CD4-positive, CD25-positive, alpha-beta regulatory T cell (primary cell): ENCODE measurements at regions not wholly inside any gene's neighbourhood (a gene's known extent, or its start where the extent isn't known, plus 50 kb on each side); places are given as distances from the start of the nearest gene placed in this dataset.
A peak's percentile ranks its signal among the peaks of the same experiment; 100 is the strongest.
"Not testable (repeated sequence)": the region's sequence is repeated elsewhere in the genome, so short reads cannot be mapped to it uniquely, and the experiment has no call there.

ENCODE experiments used
- ATAC-seq, 2 donors: fragments of 150-1000 bp; cut with Tn5 transposase; one replicate each; pipeline ENCODE4 v1.10.0; 2021; ENCODE audit warnings: low read depth in 2 of 2, moderate number of reproducible peaks in 2 of 2, moderate library complexity in 1 of 2
- DNase-seq, 3 donors: peaks; one replicate each; pipeline versions ENCODE4 v3.0.0 to v3.0.0-alpha.2; 2012 to 2022; ENCODE audit warnings: mixed read lengths in 1 of 3
- H3K27ac ChIP-seq: one replicate; pipeline ENCODE4 v1.7.0; 2013; ENCODE audit warnings: mild to moderate bottlenecking, low read length; ENCODE audit not compliant: insufficient read depth, poor library complexity, severe bottlenecking
- H3K27me3 ChIP-seq: one replicate; pipeline ENCODE4 v1.7.0; 2013; ENCODE audit warnings: low read length; ENCODE audit not compliant: control insufficient read depth, insufficient read depth
- H3K36me3 ChIP-seq: one replicate; pipeline ENCODE4 v1.7.0; 2013; ENCODE audit warnings: mild to moderate bottlenecking, low read length, moderate library complexity; ENCODE audit not compliant: control insufficient read depth, insufficient read depth
- H3K4me1 ChIP-seq: 2 replicates; pipeline ENCODE4 v1.7.0; 2013; ENCODE audit warnings: mild to moderate bottlenecking, low read length; ENCODE audit not compliant: insufficient read depth, control insufficient read depth, poor library complexity, severe bottlenecking
- H3K4me3 ChIP-seq: one replicate; pipeline ENCODE4 v1.7.0; 2013; ENCODE audit warnings: low read depth, mild to moderate bottlenecking, low read length, moderate library complexity
- H3K9me3 ChIP-seq, 2 experiments: 1 replicate in 1 of 2; 2 replicates in 1 of 2; pipeline ENCODE4 v1.7.0; 2013; ENCODE audit warnings: low read length in 2 of 2, mild to moderate bottlenecking in 1 of 2, moderate library complexity in 1 of 2; ENCODE audit not compliant: control insufficient read depth in 2 of 2
- H3K27ac Mint-ChIP-seq, 3 donors: one replicate each; pipeline ENCODE4 v1.8.0; 2020 to 2022; ENCODE audit warnings: mild to moderate bottlenecking in 3 of 3, mixed read lengths in 3 of 3, moderate library complexity in 2 of 3
- H3K27me3 Mint-ChIP-seq: one replicate; pipeline ENCODE4 v1.8.0; 2022; ENCODE audit warnings: mild to moderate bottlenecking, mixed read lengths
- H3K36me3 Mint-ChIP-seq: one replicate; pipeline ENCODE4 v1.8.0; 2020; ENCODE audit warnings: mixed read lengths
- H3K4me1 Mint-ChIP-seq, 4 donors: one replicate each; pipeline ENCODE4 v1.8.0; 2020 to 2022; ENCODE audit warnings: mixed read lengths in 4 of 4, mild to moderate bottlenecking in 1 of 4
- H3K4me3 Mint-ChIP-seq, 4 donors: one replicate each; pipeline ENCODE4 v1.8.0; 2020 to 2022; ENCODE audit warnings: mild to moderate bottlenecking in 4 of 4, mixed read lengths in 4 of 4, moderate library complexity in 3 of 4
- H3K9me3 Mint-ChIP-seq, 7 donors: one replicate each; pipeline ENCODE4 v1.8.0; 2020 to 2022; ENCODE audit warnings: mixed read lengths in 7 of 7, mild to moderate bottlenecking in 3 of 7, moderate library complexity in 2 of 7

DNA sequence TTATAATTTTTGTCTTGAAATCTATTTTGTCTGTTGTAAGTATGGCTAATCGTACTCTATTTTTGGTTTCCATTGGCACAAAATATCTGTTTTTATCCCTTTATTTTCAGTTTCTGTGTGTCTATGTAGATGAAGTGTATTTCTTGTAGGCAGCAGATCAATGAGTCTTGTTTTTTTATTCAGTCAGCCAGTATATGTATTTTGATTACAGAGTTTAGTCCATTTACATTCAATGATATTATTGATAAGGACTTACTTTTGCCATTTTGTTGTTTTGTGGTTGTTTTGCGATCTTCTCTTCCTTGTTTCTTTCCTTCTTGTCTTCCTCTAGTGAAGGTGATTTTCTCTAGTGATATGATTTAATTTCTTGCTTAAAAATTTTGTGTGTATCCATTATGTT is 336.3 kb upstream of the SPRY2 start:
- H3K27ac Mint-ChIP-seq = no peak overlapping the region
- H3K4me3 Mint-ChIP-seq = peak overlapping the region in 1 of 4 donors; percentile 85
- no peaks in the 10 kb centered on the region for H3K36me3 Mint-ChIP-seq
- peaks cover 5 to 26% (median 10%) of the 10 kb centered on the region in 7 donors for H3K9me3 Mint-ChIP-seq
- no peaks in the 10 kb centered on the region for H3K27me3 Mint-ChIP-seq
- Histone ChIP-seq H3K27me3 (no peaks in the 10 kb centered on the region), H3K36me3 (no peaks in the 10 kb centered on the region), H3K4me3 (no peak overlapping the region), H3K27ac (no peak overlapping the region), H3K9me3 (no peaks in the 10 kb centered on the region), H3K4me1 (no peaks in the 10 kb centered on the region)
- no peaks in the 10 kb centered on the region for H3K4me1 Mint-ChIP-seq
- no peak for ATAC-seq
- no peak for DNase-seq

DNA sequence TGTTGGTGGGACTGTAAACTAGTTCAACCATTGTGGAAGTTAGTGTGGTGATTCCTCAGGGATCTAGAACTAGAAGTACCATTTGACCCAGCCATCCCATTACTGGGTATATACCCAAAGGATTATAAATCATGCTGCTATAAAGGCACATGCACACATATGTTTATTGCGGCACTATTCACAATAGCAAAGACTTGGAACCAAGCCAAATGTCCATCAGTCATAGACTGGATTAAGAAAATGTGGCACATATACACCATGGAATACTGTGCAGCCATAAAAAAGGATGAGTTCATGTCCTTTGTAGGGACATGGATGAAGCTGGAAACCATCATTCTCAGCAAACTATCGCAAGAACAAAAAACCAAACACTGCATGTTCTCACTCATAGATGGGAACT is 334.5 kb upstream of the SPRY2 start:
- ATAC-seq, H3K4me3 ChIP-seq, H3K36me3 Mint-ChIP-seq, H3K4me1 ChIP-seq, H3K27ac Mint-ChIP-seq, H3K27me3 ChIP-seq, H3K9me3 ChIP-seq, H3K4me1 Mint-ChIP-seq, H3K27me3 Mint-ChIP-seq, H3K27ac ChIP-seq, H3K4me3 Mint-ChIP-seq, DNase-seq, H3K36me3 ChIP-seq: not testable (repeated sequence)
- H3K9me3 Mint-ChIP-seq = peaks cover 2 to 24% (median 12%) of the 10 kb centered on the region in 7 donors

DNA sequence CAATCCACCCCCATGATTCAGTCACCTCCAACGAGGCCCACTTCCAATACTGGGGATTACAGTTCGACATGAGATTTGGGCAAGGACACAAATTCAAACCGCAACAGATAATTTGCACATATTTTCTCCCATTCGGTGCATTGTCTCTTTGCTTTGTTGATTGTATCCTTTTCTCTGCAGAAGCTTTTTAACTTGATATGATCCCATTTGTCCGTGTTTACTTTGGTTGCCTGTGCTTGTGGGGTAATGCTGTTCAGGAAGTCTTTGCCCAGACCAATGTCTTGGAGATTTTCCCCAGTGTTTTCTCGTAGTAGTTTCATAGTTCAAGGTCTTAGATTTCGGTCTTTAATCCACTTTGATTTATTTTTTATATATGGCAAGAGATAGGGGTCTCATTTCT is 330.8 kb upstream of the SPRY2 start:
- no peak overlapping the region for H3K4me3 ChIP-seq
- no peaks in the 10 kb centered on the region for H3K27me3 ChIP-seq
- peaks cover 0 to 7% of the 10 kb centered on the region in 2 experiments for H3K9me3 ChIP-seq
- no peak for DNase-seq
- Mint-ChIP-seq H3K4me1 (no peaks in the 10 kb centered on the region), H3K4me3 (no peak overlapping the region), H3K27me3 (no peaks in the 10 kb centered on the region), H3K27ac (no peak overlapping the region), H3K9me3 (peaks cover under 1 to 16% (median 8%) of the 10 kb centered on the region in 7 donors), H3K36me3 (no peaks in the 10 kb centered on the region)
- no peak for ATAC-seq
- H3K36me3 ChIP-seq = no peaks in the 10 kb centered on the region
- H3K4me1 ChIP-seq = no peaks in the 10 kb centered on the region
- no peak overlapping the region for H3K27ac ChIP-seq

DNA sequence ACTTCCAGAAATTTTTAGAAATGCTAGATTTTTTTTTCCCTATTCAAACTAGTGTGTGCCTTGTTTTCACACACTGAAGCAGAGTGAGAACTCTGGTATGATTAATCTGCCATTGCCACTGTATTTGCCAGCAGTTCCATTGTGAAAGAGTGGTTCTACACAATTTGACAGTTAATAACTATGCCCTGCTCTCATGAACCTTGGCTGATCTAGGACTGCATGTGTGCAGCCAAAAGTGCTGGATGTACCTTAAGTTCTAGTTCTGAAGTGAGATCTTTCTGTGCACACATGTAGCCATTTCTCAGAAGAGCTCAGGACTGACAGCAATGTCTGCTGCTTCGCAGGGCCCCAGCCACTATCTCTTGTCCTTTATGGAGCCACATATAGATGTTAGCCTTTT is 328.2 kb upstream of the SPRY2 start:
- no peak for DNase-seq
- Mint-ChIP-seq H3K27ac (no peak overlapping the region), H3K4me3 (no peak overlapping the region), H3K4me1 (no peaks in the 10 kb centered on the region), H3K36me3 (no peaks in the 10 kb centered on the region), H3K9me3 (peaks cover 0 to 12% (median 8%) of the 10 kb centered on the region in 7 donors), H3K27me3 (no peaks in the 10 kb centered on the region)
- Histone ChIP-seq H3K27ac (no peak overlapping the region), H3K36me3 (no peaks in the 10 kb centered on the region), H3K27me3 (no peaks in the 10 kb centered on the region), H3K4me1 (no peaks in the 10 kb centered on the region), H3K9me3 (peaks cover 1 to 7% of the 10 kb centered on the region in 2 experiments), H3K4me3 (no peak overlapping the region)
- no peak for ATAC-seq

DNA sequence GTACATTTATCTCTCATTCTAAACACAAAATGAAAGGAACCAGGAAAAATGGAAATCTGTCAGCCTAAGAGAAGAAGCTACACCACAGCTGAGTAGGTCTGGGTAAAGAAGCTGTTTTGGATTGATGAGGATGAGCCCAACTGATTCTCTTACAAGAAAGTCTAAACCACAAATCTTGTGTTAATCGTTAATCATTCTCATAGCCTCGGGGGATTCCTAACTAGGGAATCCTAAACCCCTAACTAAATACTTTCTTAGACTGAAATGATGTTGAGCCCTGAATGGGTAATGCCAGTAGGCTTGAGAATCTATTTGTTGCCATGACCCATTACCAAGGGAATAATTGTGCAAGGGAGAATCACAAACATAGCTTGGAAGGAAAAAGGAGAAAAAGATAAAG is 327.5 kb upstream of the SPRY2 start:
- H3K36me3 ChIP-seq = no peaks in the 10 kb centered on the region
- H3K27ac Mint-ChIP-seq = no peak overlapping the region
- no peaks in the 10 kb centered on the region for H3K27me3 Mint-ChIP-seq
- no peak overlapping the region for H3K27ac ChIP-seq
- H3K9me3 ChIP-seq = peaks cover 1 to 7% of the 10 kb centered on the region in 2 experiments
- peaks cover 0 to 16% (median 8%) of the 10 kb centered on the region in 7 donors for H3K9me3 Mint-ChIP-seq
- no peak for ATAC-seq
- no peak for DNase-seq
- H3K36me3 Mint-ChIP-seq = no peaks in the 10 kb centered on the region
- H3K4me1 Mint-ChIP-seq = no peaks in the 10 kb centered on the region
- H3K27me3 ChIP-seq = no peaks in the 10 kb centered on the region
- H3K4me3 ChIP-seq = no peak overlapping the region
- no peaks in the 10 kb centered on the region for H3K4me1 ChIP-seq
- H3K4me3 Mint-ChIP-seq = no peak overlapping the region

DNA sequence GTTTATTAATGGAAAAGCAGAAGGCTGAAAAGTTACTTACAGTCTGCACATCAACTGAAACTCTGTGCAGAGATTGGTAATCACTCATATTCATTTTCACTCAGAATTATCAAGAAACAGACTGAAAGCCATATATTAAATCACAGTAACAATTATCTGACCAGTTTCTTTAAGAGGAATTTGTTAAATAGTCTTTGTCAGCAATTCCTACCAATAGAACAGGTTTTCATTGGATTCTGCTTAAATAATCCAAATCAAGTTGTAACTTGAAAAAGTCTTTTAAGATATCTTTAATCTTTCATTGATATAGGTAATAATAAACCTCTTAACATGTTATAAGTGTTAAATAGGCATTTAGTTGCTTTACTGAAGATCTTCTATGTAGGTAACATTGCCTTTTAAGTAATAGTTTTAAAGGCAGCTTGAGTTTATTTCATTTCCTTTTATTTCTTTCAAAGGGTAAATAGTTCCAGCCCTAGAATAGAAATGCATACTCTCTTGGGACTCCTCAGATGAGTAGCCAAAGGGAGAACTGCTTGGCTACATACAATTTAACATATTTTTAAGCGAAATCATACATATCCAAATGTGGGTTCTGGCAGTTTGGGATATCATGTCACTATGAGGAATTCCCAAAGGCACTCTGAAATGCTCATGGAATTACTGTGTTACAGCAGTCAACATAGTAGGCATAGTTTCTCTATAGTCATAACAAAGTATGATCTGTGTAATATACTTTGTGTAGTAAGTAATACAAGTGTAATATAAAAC is 326.0 kb upstream of the SPRY2 start:
- peaks cover 1 to 7% of the 10 kb centered on the region in 2 experiments for H3K9me3 ChIP-seq
- Mint-ChIP-seq H3K4me1 (no peaks in the 10 kb centered on the region), H3K27me3 (no peaks in the 10 kb centered on the region), H3K27ac (no peak overlapping the region), H3K4me3 (no peak overlapping the region), H3K36me3 (no peaks in the 10 kb centered on the region), H3K9me3 (peaks cover 0 to 17% (median 5%) of the 10 kb centered on the region in 7 donors)
- ATAC-seq (no peak), DNase-seq (no peak)
- no peaks in the 10 kb centered on the region for H3K27me3 ChIP-seq
- no peaks in the 10 kb centered on the region for H3K36me3 ChIP-seq
- no peaks in the 10 kb centered on the region for H3K4me1 ChIP-seq
- H3K27ac ChIP-seq = no peak overlapping the region
- no peak overlapping the region for H3K4me3 ChIP-seq

DNA sequence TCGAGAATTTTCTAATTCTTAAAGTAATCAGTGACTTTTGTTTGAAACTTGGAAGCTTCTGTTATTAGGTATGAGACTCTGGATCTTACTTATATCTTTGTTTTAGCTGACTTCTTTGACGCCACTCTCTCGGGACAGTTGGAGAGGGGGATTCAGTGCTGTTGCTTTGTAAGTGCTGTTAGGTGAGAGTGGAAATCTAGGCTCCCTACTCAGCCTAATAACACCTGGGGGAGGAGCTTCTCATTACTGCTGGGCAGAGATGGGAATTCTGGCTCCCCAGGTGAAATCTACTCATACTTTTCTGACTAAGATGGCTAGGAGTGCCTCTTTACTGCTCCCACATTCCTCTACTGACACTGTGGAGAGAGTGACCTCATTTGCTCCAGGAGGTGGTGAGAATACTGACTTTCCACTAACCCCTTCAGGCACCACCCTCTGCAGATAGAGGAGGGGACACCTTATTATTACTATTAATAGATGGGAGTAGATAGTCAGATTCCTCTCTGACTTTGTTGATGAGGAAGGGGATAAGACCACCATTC is 324.9 kb upstream of the SPRY2 start:
- Mint-ChIP-seq H3K4me1 (no peaks in the 10 kb centered on the region), H3K4me3 (no peak overlapping the region), H3K36me3 (no peaks in the 10 kb centered on the region), H3K9me3 (peaks cover 0 to 9% (median 4%) of the 10 kb centered on the region in 7 donors), H3K27ac (no peak overlapping the region), H3K27me3 (no peaks in the 10 kb centered on the region)
- DNase-seq (no peak), ATAC-seq (no peak)
- Histone ChIP-seq H3K4me1 (no peaks in the 10 kb centered on the region), H3K27me3 (no peaks in the 10 kb centered on the region), H3K9me3 (peaks cover 1 to 7% of the 10 kb centered on the region in 2 experiments), H3K36me3 (no peaks in the 10 kb centered on the region), H3K27ac (no peak overlapping the region), H3K4me3 (no peak overlapping the region)

DNA sequence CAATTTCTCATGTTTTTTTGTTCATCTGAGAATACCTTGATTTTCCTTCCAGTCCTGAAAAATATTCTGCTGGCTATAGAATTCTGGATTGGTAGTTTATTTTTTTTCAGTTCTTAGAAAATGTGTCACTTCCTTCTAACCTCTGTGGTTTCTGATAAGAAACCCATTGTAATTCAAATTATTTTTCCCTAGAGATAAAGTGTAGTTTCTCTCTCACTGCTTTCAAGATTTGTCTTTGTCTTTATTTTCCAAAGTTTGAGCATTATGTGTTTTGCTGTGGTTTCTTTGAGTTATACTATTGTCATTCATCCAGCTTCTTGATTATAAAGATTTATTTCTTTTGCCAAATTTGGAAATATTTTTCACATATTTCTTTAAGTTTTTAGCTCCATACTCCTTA is 324.0 kb upstream of the SPRY2 start:
- no peaks in the 10 kb centered on the region for H3K36me3 Mint-ChIP-seq
- DNase-seq (no peak), ATAC-seq (no peak)
- no peak overlapping the region for H3K27ac ChIP-seq
- H3K4me1 ChIP-seq = no peaks in the 10 kb centered on the region
- no peak overlapping the region for H3K27ac Mint-ChIP-seq
- no peaks in the 10 kb centered on the region for H3K27me3 Mint-ChIP-seq
- no peak overlapping the region for H3K4me3 Mint-ChIP-seq
- H3K36me3 ChIP-seq = no peaks in the 10 kb centered on the region
- peaks cover 1 to 7% of the 10 kb centered on the region in 2 experiments for H3K9me3 ChIP-seq
- H3K4me3 ChIP-seq = no peak overlapping the region
- no peaks in the 10 kb centered on the region for H3K4me1 Mint-ChIP-seq
- H3K27me3 ChIP-seq = no peaks in the 10 kb centered on the region
- peaks cover 0 to 10% (median 4%) of the 10 kb centered on the region in 7 donors for H3K9me3 Mint-ChIP-seq
